Spleen (tissue), 11 donors: ENCODE measurements at regions not wholly inside any gene's neighbourhood (a gene's known extent, or its start where the extent isn't known, plus 50 kb on each side); places are given as distances from the start of the nearest gene placed in this dataset.
"Not testable (repeated sequence)": the region's sequence is repeated elsewhere in the genome, so short reads cannot be mapped to it uniquely, and the experiment has no call there.

Source experiments
- DNase-seq: peaks from one replicate; pipeline ENCODE4 v3.0.0-alpha.2; 2020
- H3K27ac ChIP-seq, 8 donors: fragments of 200-600 bp; sonication (generic) in 7 of 8; 1 replicate in 4 of 8; 2 replicates in 4 of 8; pipeline versions ENCODE4 v1.5.0 to v1.8.0; 2016 to 2021; ENCODE audit warnings: inconsistent platforms in 4 of 8, mild to moderate bottlenecking in 4 of 8, moderate library complexity in 1 of 8
- H3K27me3 ChIP-seq, 7 donors: fragments of 200-600 bp; sonication (generic) in 6 of 7; replicated peaks in 1 of 7; 1 replicate in 4 of 7; 2 replicates in 3 of 7; pipeline versions ENCODE4 v1.5.0 to v1.8.0; 2016 to 2021; ENCODE audit warnings: inconsistent platforms in 3 of 7, mild to moderate bottlenecking in 1 of 7
- H3K36me3 ChIP-seq, 6 donors: fragments of 200-600 bp; sonication (generic) in 5 of 6; 1 replicate in 4 of 6; 2 replicates in 2 of 6; pipeline versions ENCODE4 v1.5.0 to v1.8.0; 2016 to 2021; ENCODE audit warnings: inconsistent platforms in 2 of 6
- H3K4me1 ChIP-seq, 6 donors: fragments of 200-600 bp; sonication (generic) in 5 of 6; 1 replicate in 3 of 6; 2 replicates in 3 of 6; pipeline versions ENCODE4 v1.5.0 to v1.8.0; 2016 to 2021; ENCODE audit warnings: inconsistent platforms in 3 of 6
- H3K4me3 ChIP-seq, 8 donors: fragments of 200-600 bp; sonication (generic) in 7 of 8; 1 replicate in 4 of 8; 2 replicates in 4 of 8; pipeline versions ENCODE4 v1.5.0 to v1.8.0; 2016 to 2021; ENCODE audit warnings: inconsistent platforms in 4 of 8, mild to moderate bottlenecking in 4 of 8, moderate library complexity in 2 of 8
- H3K9me3 ChIP-seq, 8 donors: fragments of 200-600 bp; sonication (generic) in 7 of 8; 1 replicate in 4 of 8; 2 replicates in 4 of 8; pipeline versions ENCODE4 v1.5.0 to v1.8.0; 2016 to 2021; ENCODE audit warnings: inconsistent platforms in 4 of 8
- POLR2A ChIP-seq, 3 donors: fragments of 450-650 bp; IDR thresholded peaks; one replicate each; pipeline ENCODE4 v1.5.1; 2017; ENCODE audit warnings: antibody characterized with exemption in 3 of 3, mild to moderate bottlenecking in 1 of 3
- POLR2AphosphoS5 ChIP-seq, 3 donors: sonication (generic); formaldehyde crosslinking; IDR thresholded peaks; one replicate each; pipeline ENCODE4 v1.5.1; 2017; ENCODE audit warnings: antibody characterized with exemption in 3 of 3
- WGBS, 5 donors: extraction: QIAGEN DNeasy Blood & Tissue Kit in 3 of 5; methylation state at CpG; one replicate each; pipeline versions ENCODE4 v1.1.5 to v1.1.7; 2013 to 2018; 5-methylcytosine and 5-hydroxymethylcytosine counted together
- intact Hi-C: fragments of 100-400 bp; cut with DNase I; formaldehyde crosslinking; loops from one replicate; pipeline ENCODE4 v1.15.0; 2023; ENCODE audit warnings: low total_unique reads
- TF ChIP-seq, protein P1 (sequence below), 11 experiments: fragments of 200-600 bp in 7 of 11; fragments of 450-650 bp in 4 of 11; sonication (generic) in 4 of 11; IDR thresholded peaks in 8 of 11; conservative IDR thresholded peaks in 3 of 11; 1 replicate in 7 of 11; 2 replicates in 4 of 11; pipeline versions ENCODE4 v1.4.0 to v1.8.0; 2016 to 2021; ENCODE audit warnings: antibody characterized with exemption in 11 of 11, inconsistent platforms in 4 of 11, mild to moderate bottlenecking in 1 of 11
- donor health status: healthy with polysubstance abuse.
- donor health status: DM: no; HTN: no; CAD: no; lungs with moderate emphysema.
- donor health status: DM: no; HTN: no; CAD: no.
- donor health status: Bipolar disorder and iron deficiency.
- donor health status: healthy.
- donor health status: DM: no; HTN: no; CAD: no.
- donor health status: DM: yes; HTN: yes; CAD: no.

GRCh38 chr6:79134699-79135474, 56.8 kb upstream of the PHIP start:
- Histone ChIP-seq H3K27me3 (peaks cover 0 to 10% (median 0%) of the 10 kb centered on the region in 7 donors), H3K27ac (no peak overlapping the region), H3K4me3 (no peak overlapping the region), H3K9me3 (peaks cover 0 to 55% (median 29%) of the 10 kb centered on the region in 8 donors), H3K4me1 (no peaks in the 10 kb centered on the region), H3K36me3 (no peaks in the 10 kb centered on the region)
- DNase-seq, result no peak
- WGBS, 5 donors, result 60 to 82% (median 69%) methylated on average over 2 of the region's 2 CpGs
- TF ChIP-seq, protein P1, sequence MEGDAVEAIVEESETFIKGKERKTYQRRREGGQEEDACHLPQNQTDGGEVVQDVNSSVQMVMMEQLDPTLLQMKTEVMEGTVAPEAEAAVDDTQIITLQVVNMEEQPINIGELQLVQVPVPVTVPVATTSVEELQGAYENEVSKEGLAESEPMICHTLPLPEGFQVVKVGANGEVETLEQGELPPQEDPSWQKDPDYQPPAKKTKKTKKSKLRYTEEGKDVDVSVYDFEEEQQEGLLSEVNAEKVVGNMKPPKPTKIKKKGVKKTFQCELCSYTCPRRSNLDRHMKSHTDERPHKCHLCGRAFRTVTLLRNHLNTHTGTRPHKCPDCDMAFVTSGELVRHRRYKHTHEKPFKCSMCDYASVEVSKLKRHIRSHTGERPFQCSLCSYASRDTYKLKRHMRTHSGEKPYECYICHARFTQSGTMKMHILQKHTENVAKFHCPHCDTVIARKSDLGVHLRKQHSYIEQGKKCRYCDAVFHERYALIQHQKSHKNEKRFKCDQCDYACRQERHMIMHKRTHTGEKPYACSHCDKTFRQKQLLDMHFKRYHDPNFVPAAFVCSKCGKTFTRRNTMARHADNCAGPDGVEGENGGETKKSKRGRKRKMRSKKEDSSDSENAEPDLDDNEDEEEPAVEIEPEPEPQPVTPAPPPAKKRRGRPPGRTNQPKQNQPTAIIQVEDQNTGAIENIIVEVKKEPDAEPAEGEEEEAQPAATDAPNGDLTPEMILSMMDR (IDR thresholded peaks at IDR 0.05 in 8 of 11, conservative IDR thresholded peaks at IDR 0.05 in 3 of 11), result no peak
- no peak for TF ChIP-seq POLR2AphosphoS5 (IDR thresholded peaks at IDR 0.05)
- no peak for TF ChIP-seq POLR2A (IDR thresholded peaks at IDR 0.05)
- intact Hi-C loops, result no loop called here

DNA sequence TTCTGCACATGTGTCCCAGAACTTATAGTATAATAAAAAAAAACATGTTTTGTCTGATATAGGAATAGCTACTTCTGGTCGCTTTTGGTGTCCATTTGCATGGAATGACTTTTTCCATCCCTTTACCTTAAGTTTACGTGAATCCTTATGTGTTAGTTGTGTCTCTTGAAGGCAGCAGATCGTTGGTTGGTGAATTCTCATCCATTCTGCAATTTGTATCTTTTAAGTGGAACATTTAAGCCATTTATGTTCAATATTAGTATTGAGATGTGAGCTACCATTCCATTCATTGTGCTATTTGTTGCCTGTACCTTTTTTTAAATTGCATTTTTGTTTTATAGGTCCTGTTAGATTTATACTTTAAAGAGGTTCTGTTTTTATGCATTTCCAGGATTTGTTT, 55.1 kb upstream of the PHIP start:
- intact Hi-C loops, result no loop called here
- no peak for TF ChIP-seq POLR2A (IDR thresholded peaks at IDR 0.05)
- Histone ChIP-seq H3K36me3 (no peaks in the 10 kb centered on the region), H3K4me3 (no peak overlapping the region), H3K27me3 (peaks cover 0 to 10% (median 0%) of the 10 kb centered on the region in 7 donors), H3K27ac (no peak overlapping the region), H3K4me1 (no peaks in the 10 kb centered on the region), H3K9me3 (peaks cover 0 to 55% (median 29%) of the 10 kb centered on the region in 8 donors)
- no peak for DNase-seq
- 62 to 87% (median 80%) methylated on average over 3 of the region's 3 CpGs for WGBS, 5 donors

GRCh38 chr6:79131220-79131619, 53.2 kb upstream of the PHIP start:
- intact Hi-C loops, result not testable (repeated sequence)

More at GRCh38 chr6:79131220-79131619, 53.2 kb upstream of the PHIP start:
- H3K4me1 ChIP-seq, H3K36me3 ChIP-seq, H3K4me3 ChIP-seq, H3K27ac ChIP-seq, H3K27me3 ChIP-seq, DNase-seq: not testable (repeated sequence)
- peaks cover 0 to 40% (median 24%) of the 10 kb centered on the region in 8 donors for H3K9me3 ChIP-seq
- 47 to 94% (median 88%) methylated on average over 1 of the region's 1 CpG for WGBS, 5 donors
